Neural crest cell (in vitro differentiated cells): ENCODE measurements at regions not wholly inside any gene's neighbourhood (a gene's known extent, or its start where the extent isn't known, plus 50 kb on each side); places are given as distances from the start of the nearest gene placed in this dataset.

Source experiments
- DNase-seq: peaks from one replicate; pipeline ENCODE4 v3.0.0; 2021; ENCODE audit warnings: low read depth, mixed read lengths, low spot score
- H3K27ac Mint-ChIP-seq: one replicate; pipeline ENCODE4 v1.8.0; 2021; ENCODE audit warnings: mild to moderate bottlenecking, mixed read lengths; ENCODE audit not compliant: unreplicated experiment
- H3K27me3 Mint-ChIP-seq: 2 replicates; pipeline ENCODE4 v1.8.0; 2021; ENCODE audit warnings: low read depth, mild to moderate bottlenecking, mixed read lengths
- H3K36me3 Mint-ChIP-seq: 2 replicates; pipeline ENCODE4 v1.8.0; 2021; ENCODE audit warnings: low read depth, mild to moderate bottlenecking, mixed read lengths
- H3K4me1 Mint-ChIP-seq: 2 replicates; pipeline ENCODE4 v1.8.0; 2021; ENCODE audit warnings: mixed read lengths
- H3K4me3 Mint-ChIP-seq: one replicate; pipeline ENCODE4 v1.8.0; 2021; ENCODE audit warnings: mild to moderate bottlenecking, mixed read lengths
- H3K9me3 Mint-ChIP-seq: 2 replicates; pipeline ENCODE4 v1.8.0; 2021; ENCODE audit warnings: mixed read lengths
- CTCF ChIP-seq: fragments of 200-600 bp; sonication (generic); conservative IDR thresholded peaks from 2 replicates; pipeline ENCODE4 v1.5.0; 2021; ENCODE audit warnings: antibody characterized with exemption, mild to moderate bottlenecking

- Mint-ChIP-seq H3K4me3 (no peak overlapping the region), H3K27ac (no peak overlapping the region), H3K27me3 (no peaks in the 10 kb centered on the region), H3K9me3 (peaks cover 4% of the 10 kb centered on the region), H3K4me1 (peaks cover 11% of the 10 kb centered on the region), H3K36me3 (no peaks in the 10 kb centered on the region)
- TF ChIP-seq CTCF: no peak
- no peak for DNase-seq
Observed at GRCh38 chr3:178263236-178263916, 272.9 kb upstream of the KCNMB2 start.

- Mint-ChIP-seq H3K9me3 (peaks cover 4% of the 10 kb centered on the region), H3K27ac (no peak overlapping the region), H3K4me3 (no peak overlapping the region), H3K27me3 (no peaks in the 10 kb centered on the region), H3K4me1 (no peaks in the 10 kb centered on the region), H3K36me3 (no peaks in the 10 kb centered on the region)
- DNase-seq: no peak
- TF ChIP-seq CTCF: no peak
Observed at GRCh38 chr3:178267158-178267844, 268.9 kb upstream of the KCNMB2 start.

- peak overlapping the region; percentile 16 for H3K27ac Mint-ChIP-seq
- no peak for DNase-seq
Observed at GRCh38 chr3:178270838-178271237, 265.4 kb upstream of the KCNMB2 start.

GRCh38 chr3:178271740-178272387 is 264.4 kb upstream of the KCNMB2 start:
- no peaks in the 10 kb centered on the region for H3K36me3 Mint-ChIP-seq
- no peaks in the 10 kb centered on the region for H3K9me3 Mint-ChIP-seq
- H3K27ac Mint-ChIP-seq: no peak overlapping the region
- no peak overlapping the region for H3K4me3 Mint-ChIP-seq
- TF ChIP-seq CTCF: no peak
- no peak for DNase-seq
- no peaks in the 10 kb centered on the region for H3K27me3 Mint-ChIP-seq
- no peaks in the 10 kb centered on the region for H3K4me1 Mint-ChIP-seq

More at GRCh38 chr3:178270838-178271237, 265.4 kb upstream of the KCNMB2 start:
- no peak for TF ChIP-seq CTCF
- no peaks in the 10 kb centered on the region for H3K36me3 Mint-ChIP-seq
- H3K4me1 Mint-ChIP-seq: no peaks in the 10 kb centered on the region
- no peak overlapping the region for H3K4me3 Mint-ChIP-seq
- no peaks in the 10 kb centered on the region for H3K27me3 Mint-ChIP-seq
- no peaks in the 10 kb centered on the region for H3K9me3 Mint-ChIP-seq

GRCh38 chr3:178272841-178273240 is 263.4 kb upstream of the KCNMB2 start:
- DNase-seq: no peak
- no peaks in the 10 kb centered on the region for H3K36me3 Mint-ChIP-seq
- no peaks in the 10 kb centered on the region for H3K9me3 Mint-ChIP-seq

More at GRCh38 chr3:178272841-178273240, 263.4 kb upstream of the KCNMB2 start:
- no peaks in the 10 kb centered on the region for H3K4me1 Mint-ChIP-seq
- no peaks in the 10 kb centered on the region for H3K27me3 Mint-ChIP-seq
- no peak overlapping the region for H3K27ac Mint-ChIP-seq
- no peak overlapping the region for H3K4me3 Mint-ChIP-seq
- TF ChIP-seq CTCF: no peak
